ENCODE measurements at regions not wholly inside any gene's neighbourhood (a gene's known extent, or its start where the extent isn't known, plus 50 kb on each side); places are given as distances from the start of the nearest gene placed in this dataset.

DNA sequence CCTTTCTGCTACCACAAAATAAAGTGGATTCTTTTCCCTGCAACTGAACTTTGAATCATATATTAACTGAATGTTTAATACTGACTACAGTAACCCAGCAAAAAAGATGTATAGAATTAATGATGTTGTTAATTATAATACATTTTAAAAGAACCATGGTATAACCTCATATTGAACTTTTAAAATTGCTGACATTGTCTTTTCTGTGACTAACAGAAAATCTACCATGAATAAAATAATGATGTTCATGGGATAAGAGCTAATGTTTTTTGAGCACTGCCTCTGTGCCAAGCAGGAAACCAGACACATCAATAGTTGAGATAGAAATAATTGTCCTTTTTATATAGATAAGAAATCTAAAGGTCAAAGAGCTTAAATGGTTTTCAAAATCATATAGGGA, 691.9 kb downstream of the PDHA2 start:
- H3K27ac ChIP-seq (ENCODE audit: low read depth), result no peak overlapping the region
- H3K4me2 ChIP-seq, result no peak overlapping the region
- peaks cover 3% of the 10 kb centered on the region; the same call in 1 of the 2 replicates for H3K9me2 ChIP-seq (ENCODE audit: insufficient read depth)
- peaks cover 7% of the 10 kb centered on the region; the same call in 2 of the 3 replicates for H3K9me3 Mint-ChIP-seq
- no peak overlapping the region for H3K27ac Mint-ChIP-seq
- no peaks in the 10 kb centered on the region for H3K27me3 ChIP-seq (ENCODE audit: insufficient read depth)
- no peaks in the 10 kb centered on the region for H3K36me3 ChIP-seq (ENCODE audit: insufficient read depth)
- no peak overlapping the region for H3K4me3 ChIP-seq
- no peaks in the 10 kb centered on the region for H3K4me1 Mint-ChIP-seq
- H2AFZ ChIP-seq, result no peak overlapping the region
- no peaks in the 10 kb centered on the region for H4K20me1 ChIP-seq (replicated peaks; ENCODE audit: insufficient read depth)
- no peaks in the 10 kb centered on the region for H3K27me3 Mint-ChIP-seq (ENCODE audit: insufficient read depth, low read depth, poor library complexity)
- TF ChIP-seq, protein P1, sequence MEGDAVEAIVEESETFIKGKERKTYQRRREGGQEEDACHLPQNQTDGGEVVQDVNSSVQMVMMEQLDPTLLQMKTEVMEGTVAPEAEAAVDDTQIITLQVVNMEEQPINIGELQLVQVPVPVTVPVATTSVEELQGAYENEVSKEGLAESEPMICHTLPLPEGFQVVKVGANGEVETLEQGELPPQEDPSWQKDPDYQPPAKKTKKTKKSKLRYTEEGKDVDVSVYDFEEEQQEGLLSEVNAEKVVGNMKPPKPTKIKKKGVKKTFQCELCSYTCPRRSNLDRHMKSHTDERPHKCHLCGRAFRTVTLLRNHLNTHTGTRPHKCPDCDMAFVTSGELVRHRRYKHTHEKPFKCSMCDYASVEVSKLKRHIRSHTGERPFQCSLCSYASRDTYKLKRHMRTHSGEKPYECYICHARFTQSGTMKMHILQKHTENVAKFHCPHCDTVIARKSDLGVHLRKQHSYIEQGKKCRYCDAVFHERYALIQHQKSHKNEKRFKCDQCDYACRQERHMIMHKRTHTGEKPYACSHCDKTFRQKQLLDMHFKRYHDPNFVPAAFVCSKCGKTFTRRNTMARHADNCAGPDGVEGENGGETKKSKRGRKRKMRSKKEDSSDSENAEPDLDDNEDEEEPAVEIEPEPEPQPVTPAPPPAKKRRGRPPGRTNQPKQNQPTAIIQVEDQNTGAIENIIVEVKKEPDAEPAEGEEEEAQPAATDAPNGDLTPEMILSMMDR (conservative IDR thresholded peaks at IDR 0.05; ENCODE audit: low read depth in 2 of 2), result no peak
- no peak for TF ChIP-seq NANOG (IDR thresholded peaks at IDR 0.05; ENCODE audit: borderline replicate concordance)
- no peak for TF ChIP-seq ZNF331 (CRISPR knock-in tag; IDR thresholded peaks at IDR 0.05; ENCODE audit: low read depth)
- no peak for TF ChIP-seq POLR2AphosphoS5 (IDR thresholded peaks at IDR 0.05; ENCODE audit: low read depth)
- ATAC-seq (no peak), DNase-seq (ENCODE audit: low spot score) (no peak)
- no peaks in the 10 kb centered on the region for H3K79me2 ChIP-seq (replicated peaks; ENCODE audit: insufficient read depth)
- no peak overlapping the region for H3K4me3 Mint-ChIP-seq
- H3K36me3 Mint-ChIP-seq (ENCODE audit: low read depth), result no peaks in the 10 kb centered on the region; the same call in 2 of the 3 replicates
- H3K4me1 ChIP-seq (ENCODE audit: insufficient read depth), result no peaks in the 10 kb centered on the region
- H3F3A ChIP-seq (replicated peaks; ENCODE audit: low read depth), result no peaks in the 10 kb centered on the region

DNA sequence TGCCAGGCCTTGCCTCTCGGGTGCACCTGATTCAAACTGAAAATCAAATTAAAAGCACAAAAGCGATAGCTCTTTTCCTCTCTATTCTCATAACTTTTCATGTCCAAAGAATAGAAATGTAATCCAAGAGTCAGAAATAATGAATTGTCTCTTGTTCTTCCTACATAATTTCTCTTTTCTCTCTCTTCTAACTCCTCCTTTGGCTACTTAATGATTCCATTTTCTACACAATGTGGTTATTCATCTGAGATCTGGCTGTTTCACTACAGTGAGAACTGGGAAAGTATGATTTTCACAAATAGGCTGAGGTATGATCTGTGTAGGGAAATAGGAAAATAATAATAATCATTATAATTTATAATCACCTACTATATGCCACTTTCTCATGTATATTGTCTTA, 703.5 kb downstream of the PDHA2 start:
- Histone ChIP-seq H3K9me2 (ENCODE audit: insufficient read depth) (0 out of 2 replicates have a peak, but pooled peaks cover 3% of the 10 kb centered on the region), H3K4me3 (no peak overlapping the region), H3K36me3 (ENCODE audit: insufficient read depth) (no peaks in the 10 kb centered on the region), H3F3A (replicated peaks; ENCODE audit: low read depth) (no peaks in the 10 kb centered on the region), H4K20me1 (replicated peaks; ENCODE audit: insufficient read depth) (no peaks in the 10 kb centered on the region), H3K79me2 (replicated peaks; ENCODE audit: insufficient read depth) (no peaks in the 10 kb centered on the region), H3K4me1 (ENCODE audit: insufficient read depth) (no peaks in the 10 kb centered on the region), H3K27ac (ENCODE audit: low read depth) (no peak overlapping the region), H3K27me3 (ENCODE audit: insufficient read depth) (no peaks in the 10 kb centered on the region), H2AFZ (no peak overlapping the region), H3K4me2 (no peak overlapping the region)
- Mint-ChIP-seq H3K4me1 (no peaks in the 10 kb centered on the region), H3K27ac (no peak overlapping the region), H3K27me3 (ENCODE audit: insufficient read depth, low read depth, poor library complexity) (no peaks in the 10 kb centered on the region), H3K9me3 (0 out of 3 replicates have a peak, but pooled peaks cover 3% of the 10 kb centered on the region), H3K36me3 (ENCODE audit: low read depth) (no peaks in the 10 kb centered on the region), H3K4me3 (no peak overlapping the region)
- DNase-seq (ENCODE audit: low spot score) (no peak), ATAC-seq (no peak)
- TF ChIP-seq ZNF114 (CRISPR knock-in tag; IDR thresholded peaks at IDR 0.05), result no peak
- TF ChIP-seq, protein P2, sequence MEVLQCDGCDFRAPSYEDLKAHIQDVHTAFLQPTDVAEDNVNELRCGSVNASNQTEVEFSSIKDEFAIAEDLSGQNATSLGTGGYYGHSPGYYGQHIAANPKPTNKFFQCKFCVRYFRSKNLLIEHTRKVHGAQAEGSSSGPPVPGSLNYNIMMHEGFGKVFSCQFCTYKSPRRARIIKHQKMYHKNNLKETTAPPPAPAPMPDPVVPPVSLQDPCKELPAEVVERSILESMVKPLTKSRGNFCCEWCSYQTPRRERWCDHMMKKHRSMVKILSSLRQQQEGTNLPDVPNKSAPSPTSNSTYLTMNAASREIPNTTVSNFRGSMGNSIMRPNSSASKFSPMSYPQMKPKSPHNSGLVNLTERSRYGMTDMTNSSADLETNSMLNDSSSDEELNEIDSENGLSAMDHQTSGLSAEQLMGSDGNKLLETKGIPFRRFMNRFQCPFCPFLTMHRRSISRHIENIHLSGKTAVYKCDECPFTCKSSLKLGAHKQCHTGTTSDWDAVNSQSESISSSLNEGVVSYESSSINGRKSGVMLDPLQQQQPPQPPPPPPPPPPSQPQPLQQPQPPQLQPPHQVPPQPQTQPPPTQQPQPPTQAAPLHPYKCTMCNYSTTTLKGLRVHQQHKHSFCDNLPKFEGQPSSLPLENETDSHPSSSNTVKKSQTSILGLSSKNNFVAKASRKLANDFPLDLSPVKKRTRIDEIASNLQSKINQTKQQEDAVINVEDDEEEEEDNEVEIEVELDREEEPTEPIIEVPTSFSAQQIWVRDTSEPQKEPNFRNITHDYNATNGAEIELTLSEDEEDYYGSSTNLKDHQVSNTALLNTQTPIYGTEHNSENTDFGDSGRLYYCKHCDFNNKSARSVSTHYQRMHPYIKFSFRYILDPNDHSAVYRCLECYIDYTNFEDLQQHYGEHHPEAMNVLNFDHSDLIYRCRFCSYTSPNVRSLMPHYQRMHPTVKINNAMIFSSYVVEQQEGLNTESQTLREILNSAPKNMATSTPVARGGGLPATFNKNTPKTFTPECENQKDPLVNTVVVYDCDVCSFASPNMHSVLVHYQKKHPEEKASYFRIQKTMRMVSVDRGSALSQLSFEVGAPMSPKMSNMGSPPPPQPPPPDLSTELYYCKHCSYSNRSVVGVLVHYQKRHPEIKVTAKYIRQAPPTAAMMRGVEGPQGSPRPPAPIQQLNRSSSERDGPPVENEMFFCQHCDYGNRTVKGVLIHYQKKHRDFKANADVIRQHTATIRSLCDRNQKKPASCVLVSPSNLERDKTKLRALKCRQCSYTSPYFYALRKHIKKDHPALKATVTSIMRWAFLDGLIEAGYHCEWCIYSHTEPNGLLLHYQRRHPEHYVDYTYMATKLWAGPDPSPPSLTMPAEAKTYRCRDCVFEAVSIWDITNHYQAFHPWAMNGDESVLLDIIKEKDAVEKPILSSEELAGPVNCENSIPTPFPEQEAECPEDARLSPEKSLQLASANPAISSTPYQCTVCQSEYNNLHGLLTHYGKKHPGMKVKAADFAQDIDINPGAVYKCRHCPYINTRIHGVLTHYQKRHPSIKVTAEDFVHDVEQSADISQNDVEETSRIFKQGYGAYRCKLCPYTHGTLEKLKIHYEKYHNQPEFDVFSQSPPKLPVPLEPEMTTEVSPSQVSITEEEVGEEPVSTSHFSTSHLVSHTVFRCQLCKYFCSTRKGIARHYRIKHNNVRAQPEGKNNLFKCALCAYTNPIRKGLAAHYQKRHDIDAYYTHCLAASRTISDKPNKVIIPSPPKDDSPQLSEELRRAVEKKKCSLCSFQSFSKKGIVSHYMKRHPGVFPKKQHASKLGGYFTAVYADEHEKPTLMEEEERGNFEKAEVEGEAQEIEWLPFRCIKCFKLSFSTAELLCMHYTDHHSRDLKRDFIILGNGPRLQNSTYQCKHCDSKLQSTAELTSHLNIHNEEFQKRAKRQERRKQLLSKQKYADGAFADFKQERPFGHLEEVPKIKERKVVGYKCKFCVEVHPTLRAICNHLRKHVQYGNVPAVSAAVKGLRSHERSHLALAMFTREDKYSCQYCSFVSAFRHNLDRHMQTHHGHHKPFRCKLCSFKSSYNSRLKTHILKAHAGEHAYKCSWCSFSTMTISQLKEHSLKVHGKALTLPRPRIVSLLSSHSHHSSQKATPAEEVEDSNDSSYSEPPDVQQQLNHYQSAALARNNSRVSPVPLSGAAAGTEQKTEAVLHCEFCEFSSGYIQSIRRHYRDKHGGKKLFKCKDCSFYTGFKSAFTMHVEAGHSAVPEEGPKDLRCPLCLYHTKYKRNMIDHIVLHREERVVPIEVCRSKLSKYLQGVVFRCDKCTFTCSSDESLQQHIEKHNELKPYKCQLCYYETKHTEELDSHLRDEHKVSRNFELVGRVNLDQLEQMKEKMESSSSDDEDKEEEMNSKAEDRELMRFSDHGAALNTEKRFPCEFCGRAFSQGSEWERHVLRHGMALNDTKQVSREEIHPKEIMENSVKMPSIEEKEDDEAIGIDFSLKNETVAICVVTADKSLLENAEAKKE (CRISPR knock-in tag; IDR thresholded peaks at IDR 0.05), result no peak
- no peak for TF ChIP-seq JUNB (IDR thresholded peaks at IDR 0.05; ENCODE audit: unreplicated experiment)
- TF ChIP-seq, protein P3, sequence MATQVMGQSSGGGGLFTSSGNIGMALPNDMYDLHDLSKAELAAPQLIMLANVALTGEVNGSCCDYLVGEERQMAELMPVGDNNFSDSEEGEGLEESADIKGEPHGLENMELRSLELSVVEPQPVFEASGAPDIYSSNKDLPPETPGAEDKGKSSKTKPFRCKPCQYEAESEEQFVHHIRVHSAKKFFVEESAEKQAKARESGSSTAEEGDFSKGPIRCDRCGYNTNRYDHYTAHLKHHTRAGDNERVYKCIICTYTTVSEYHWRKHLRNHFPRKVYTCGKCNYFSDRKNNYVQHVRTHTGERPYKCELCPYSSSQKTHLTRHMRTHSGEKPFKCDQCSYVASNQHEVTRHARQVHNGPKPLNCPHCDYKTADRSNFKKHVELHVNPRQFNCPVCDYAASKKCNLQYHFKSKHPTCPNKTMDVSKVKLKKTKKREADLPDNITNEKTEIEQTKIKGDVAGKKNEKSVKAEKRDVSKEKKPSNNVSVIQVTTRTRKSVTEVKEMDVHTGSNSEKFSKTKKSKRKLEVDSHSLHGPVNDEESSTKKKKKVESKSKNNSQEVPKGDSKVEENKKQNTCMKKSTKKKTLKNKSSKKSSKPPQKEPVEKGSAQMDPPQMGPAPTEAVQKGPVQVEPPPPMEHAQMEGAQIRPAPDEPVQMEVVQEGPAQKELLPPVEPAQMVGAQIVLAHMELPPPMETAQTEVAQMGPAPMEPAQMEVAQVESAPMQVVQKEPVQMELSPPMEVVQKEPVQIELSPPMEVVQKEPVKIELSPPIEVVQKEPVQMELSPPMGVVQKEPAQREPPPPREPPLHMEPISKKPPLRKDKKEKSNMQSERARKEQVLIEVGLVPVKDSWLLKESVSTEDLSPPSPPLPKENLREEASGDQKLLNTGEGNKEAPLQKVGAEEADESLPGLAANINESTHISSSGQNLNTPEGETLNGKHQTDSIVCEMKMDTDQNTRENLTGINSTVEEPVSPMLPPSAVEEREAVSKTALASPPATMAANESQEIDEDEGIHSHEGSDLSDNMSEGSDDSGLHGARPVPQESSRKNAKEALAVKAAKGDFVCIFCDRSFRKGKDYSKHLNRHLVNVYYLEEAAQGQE (IDR thresholded peaks at IDR 0.05; ENCODE audit: unreplicated experiment), result no peak
- no peak for TF ChIP-seq EZH2 (IDR thresholded peaks at IDR 0.05; ENCODE audit: low read depth, unreplicated experiment)
- no peak for TF ChIP-seq ZNF331 (CRISPR knock-in tag; IDR thresholded peaks at IDR 0.05; ENCODE audit: low read depth)
- no peak for TF ChIP-seq POLR2AphosphoS5 (IDR thresholded peaks at IDR 0.05; ENCODE audit: low read depth)
- TF ChIP-seq STAT1 (IDR thresholded peaks at IDR 0.05; ENCODE audit: unreplicated experiment), result no peak

Measured in GM23338 (cell line).